Stimulated activated effector memory CD8-positive, alpha-beta T cell treated with anti-CD3 and anti-CD28 coated beads, Interleukin-12 subunit alpha, Interleukin-12 subunit beta, amount 100 ng/mL, for 72 hours (primary cell): ENCODE measurements at regions not wholly inside any gene's neighbourhood (a gene's known extent, or its start where the extent isn't known, plus 50 kb on each side); places are given as distances from the start of the nearest gene placed in this dataset.

Source experiments
- ATAC-seq: fragments of 150-1000 bp; cut with Tn5 transposase; 2 replicates; pipeline ENCODE4 v1.10.0; 2021
- DNase-seq, 2 donors: peaks; one replicate each; pipeline ENCODE4 v3.0.0; 2021 to 2022; ENCODE audit warnings: low spot score in 2 of 2
- H3K27ac Mint-ChIP-seq: one replicate; pipeline ENCODE4 v1.8.0; 2022; ENCODE audit warnings: mild to moderate bottlenecking, mixed read lengths
- H3K36me3 Mint-ChIP-seq: one replicate; pipeline ENCODE4 v1.8.0; 2022; ENCODE audit warnings: mild to moderate bottlenecking, mixed read lengths
- H3K4me1 Mint-ChIP-seq: one replicate; pipeline ENCODE4 v1.8.0; 2022; ENCODE audit warnings: mixed read lengths
- H3K4me3 Mint-ChIP-seq: one replicate; pipeline ENCODE4 v1.8.0; 2022; ENCODE audit warnings: mild to moderate bottlenecking, mixed read lengths
- H3K9me3 Mint-ChIP-seq: one replicate; pipeline ENCODE4 v1.8.0; 2022; ENCODE audit warnings: mixed read lengths

DNA sequence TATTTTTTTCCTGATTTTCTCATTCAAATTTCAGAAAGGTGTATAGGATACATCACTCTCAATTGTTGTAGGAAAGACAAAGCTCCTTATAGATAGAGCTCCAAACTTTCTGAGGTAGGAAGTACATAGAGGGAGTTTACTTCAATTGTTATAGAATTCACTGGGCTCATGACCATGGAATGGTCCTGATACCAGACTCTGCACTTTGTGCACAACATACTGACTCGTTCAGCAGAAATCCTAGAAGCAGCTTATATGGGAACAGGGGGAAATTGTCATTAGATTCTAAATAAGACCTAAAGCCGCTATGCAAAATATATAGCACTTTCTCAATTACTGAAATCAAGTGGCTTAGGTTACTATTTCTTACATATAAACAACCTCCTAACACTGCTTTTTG is 240.5 kb upstream of the TUSC1 start:
- no peaks in the 10 kb centered on the region for H3K36me3 Mint-ChIP-seq
- no peak for DNase-seq
- H3K9me3 Mint-ChIP-seq: peaks cover 16% of the 10 kb centered on the region
- no peak for ATAC-seq
- H3K27ac Mint-ChIP-seq: no peak overlapping the region
- no peak overlapping the region for H3K4me3 Mint-ChIP-seq
- H3K4me1 Mint-ChIP-seq: no peaks in the 10 kb centered on the region

DNA sequence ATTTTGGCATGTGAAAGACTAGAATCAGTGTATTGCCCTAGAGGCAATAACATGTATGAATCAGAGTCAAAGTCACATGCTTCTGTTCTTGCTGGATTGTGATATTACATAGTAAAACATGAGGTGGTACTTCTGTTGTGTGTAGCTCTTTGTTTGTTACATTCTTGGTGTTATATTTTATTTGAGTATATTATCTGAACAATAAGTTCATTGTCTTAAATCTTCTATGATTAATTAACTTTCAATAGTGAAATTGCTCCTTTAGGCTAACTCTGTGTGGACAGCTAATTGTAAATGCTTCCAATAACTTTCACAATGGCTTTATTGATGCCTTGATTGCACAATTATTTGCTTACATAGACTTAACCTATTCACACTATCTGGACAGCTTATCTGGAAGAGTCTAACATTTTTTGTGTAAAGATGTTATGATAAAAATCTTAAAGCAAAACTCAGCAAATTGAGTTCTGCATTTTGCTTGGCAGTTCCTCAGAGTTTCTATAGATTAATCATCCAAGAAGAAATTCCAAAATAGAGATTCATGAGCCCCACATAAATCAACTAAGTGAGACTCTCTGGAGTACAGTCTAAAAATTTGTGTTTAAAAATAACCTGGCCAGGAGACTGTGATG is 239.6 kb upstream of the TUSC1 start:
- no peak for DNase-seq
- no peaks in the 10 kb centered on the region for H3K4me1 Mint-ChIP-seq
- no peak for ATAC-seq
- no peaks in the 10 kb centered on the region for H3K36me3 Mint-ChIP-seq
- no peak overlapping the region for H3K4me3 Mint-ChIP-seq
- H3K27ac Mint-ChIP-seq: no peak overlapping the region
- peaks cover 11% of the 10 kb centered on the region for H3K9me3 Mint-ChIP-seq

DNA sequence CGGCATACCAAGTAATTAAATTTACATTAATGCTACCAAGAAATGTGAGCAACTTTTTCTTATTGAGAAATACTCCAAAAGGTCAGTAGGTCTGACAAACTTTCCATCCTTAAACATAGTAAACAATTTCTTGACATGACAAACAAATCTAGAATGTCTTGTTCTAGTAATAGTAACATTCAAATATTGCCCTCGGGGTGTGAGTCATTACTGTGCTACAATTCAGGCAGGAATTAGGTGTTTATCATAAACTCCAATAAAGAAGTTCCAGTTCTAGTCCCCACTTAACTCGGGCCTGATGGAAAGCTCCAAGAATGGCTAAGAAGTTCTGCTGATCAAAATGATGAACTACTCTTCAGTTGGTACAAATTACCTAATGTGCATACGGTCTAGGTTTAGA is 235.6 kb upstream of the TUSC1 start:
- DNase-seq (no peak), ATAC-seq (no peak)
- Mint-ChIP-seq H3K27ac (no peak overlapping the region), H3K4me3 (no peak overlapping the region), H3K9me3 (peaks cover 17% of the 10 kb centered on the region), H3K36me3 (no peaks in the 10 kb centered on the region), H3K4me1 (no peaks in the 10 kb centered on the region)

DNA sequence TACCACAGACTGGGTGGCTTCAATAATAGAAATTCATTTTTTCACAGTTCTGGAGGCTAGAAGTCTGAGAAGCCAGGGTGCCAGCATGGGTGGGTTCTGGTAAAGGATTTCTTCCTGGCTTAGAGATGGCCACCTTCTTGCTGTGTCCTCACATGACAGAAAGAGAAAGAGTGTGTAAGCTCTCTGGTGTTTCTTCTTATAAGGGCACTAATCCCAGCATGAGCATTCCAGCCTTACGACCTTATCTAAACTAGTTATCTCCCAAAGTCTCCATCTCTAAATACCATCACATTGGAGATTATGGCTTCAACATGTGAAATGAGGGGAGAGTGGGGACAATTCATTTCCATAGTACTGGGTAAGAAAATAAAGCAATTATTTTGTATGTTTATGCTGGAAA is 226.5 kb upstream of the TUSC1 start:
- H3K36me3 Mint-ChIP-seq: no peaks in the 10 kb centered on the region
- no peak overlapping the region for H3K4me3 Mint-ChIP-seq
- H3K4me1 Mint-ChIP-seq: no peaks in the 10 kb centered on the region
- no peak overlapping the region for H3K27ac Mint-ChIP-seq
- ATAC-seq: no peak
- no peak for DNase-seq
- peaks cover 42% of the 10 kb centered on the region for H3K9me3 Mint-ChIP-seq

DNA sequence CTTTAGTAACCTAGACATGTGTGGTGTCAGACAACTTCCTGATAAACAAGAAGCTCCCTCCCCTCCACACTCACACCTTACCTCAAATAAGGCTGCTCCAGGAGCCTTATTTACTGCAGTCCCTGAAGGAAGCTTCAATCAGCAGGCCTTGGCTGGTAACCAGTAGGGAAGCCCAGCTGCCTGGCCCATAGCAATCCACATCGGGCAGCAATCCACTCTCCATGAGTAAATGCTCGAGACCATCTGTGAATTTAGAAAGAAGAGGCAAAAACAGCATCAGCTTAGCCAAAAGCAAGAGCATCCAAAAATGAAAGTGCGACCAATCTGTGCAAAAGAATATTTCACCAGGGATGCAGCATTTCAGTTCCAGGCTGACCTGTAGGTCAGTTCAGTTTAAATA is 213.3 kb upstream of the TUSC1 start:
- DNase-seq (no peak), ATAC-seq (no peak)
- Mint-ChIP-seq H3K36me3 (no peaks in the 10 kb centered on the region), H3K4me3 (no peak overlapping the region), H3K4me1 (no peaks in the 10 kb centered on the region), H3K27ac (no peak overlapping the region), H3K9me3 (peaks cover 22% of the 10 kb centered on the region)

DNA sequence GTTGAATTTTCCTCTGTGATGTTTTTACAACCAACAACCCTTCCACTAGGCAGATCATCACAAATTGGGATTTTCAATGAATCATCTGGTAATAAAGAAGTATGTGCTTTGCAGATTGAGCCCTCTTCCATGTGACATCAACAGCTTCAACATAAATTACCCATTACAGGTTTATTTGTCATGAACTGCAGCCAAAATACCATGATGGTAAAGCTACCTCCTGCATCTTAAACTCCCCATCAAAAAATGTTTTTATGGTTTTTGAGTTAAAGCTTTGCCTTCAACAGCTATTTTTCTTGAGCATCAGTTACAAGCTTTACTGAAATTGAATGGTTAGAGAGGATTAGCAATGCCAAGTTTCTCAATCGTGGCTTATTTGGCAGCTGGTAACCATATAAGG is 211.4 kb upstream of the TUSC1 start:
- ATAC-seq (no peak), DNase-seq (no peak)
- no peak overlapping the region for H3K27ac Mint-ChIP-seq
- H3K4me1 Mint-ChIP-seq: no peaks in the 10 kb centered on the region
- H3K4me3 Mint-ChIP-seq: no peak overlapping the region
- H3K9me3 Mint-ChIP-seq: peaks cover 16% of the 10 kb centered on the region
- H3K36me3 Mint-ChIP-seq: no peaks in the 10 kb centered on the region

DNA sequence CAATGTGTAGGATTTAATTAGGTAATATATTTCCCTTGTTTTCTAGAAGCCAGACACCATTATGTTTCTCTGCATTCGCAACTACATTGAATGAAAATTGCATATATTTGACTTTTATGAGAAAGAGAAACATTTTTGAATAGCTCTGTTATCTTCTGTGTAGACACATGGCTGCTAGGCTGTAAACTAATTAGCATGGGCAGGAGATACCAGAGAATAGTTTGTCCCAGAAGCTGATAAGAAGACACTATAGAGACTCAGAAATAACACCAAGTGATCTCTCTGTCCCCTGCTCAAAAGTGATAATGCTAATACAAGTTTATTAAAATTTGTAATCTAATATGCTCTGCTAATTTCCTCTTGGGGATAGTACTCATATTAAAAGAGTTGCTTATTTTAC is 198.0 kb upstream of the TUSC1 start:
- no peak overlapping the region for H3K27ac Mint-ChIP-seq
- DNase-seq (no peak), ATAC-seq (no peak)
- no peaks in the 10 kb centered on the region for H3K36me3 Mint-ChIP-seq
- H3K4me1 Mint-ChIP-seq: no peaks in the 10 kb centered on the region
- peaks cover 16% of the 10 kb centered on the region for H3K9me3 Mint-ChIP-seq
- H3K4me3 Mint-ChIP-seq: no peak overlapping the region

DNA sequence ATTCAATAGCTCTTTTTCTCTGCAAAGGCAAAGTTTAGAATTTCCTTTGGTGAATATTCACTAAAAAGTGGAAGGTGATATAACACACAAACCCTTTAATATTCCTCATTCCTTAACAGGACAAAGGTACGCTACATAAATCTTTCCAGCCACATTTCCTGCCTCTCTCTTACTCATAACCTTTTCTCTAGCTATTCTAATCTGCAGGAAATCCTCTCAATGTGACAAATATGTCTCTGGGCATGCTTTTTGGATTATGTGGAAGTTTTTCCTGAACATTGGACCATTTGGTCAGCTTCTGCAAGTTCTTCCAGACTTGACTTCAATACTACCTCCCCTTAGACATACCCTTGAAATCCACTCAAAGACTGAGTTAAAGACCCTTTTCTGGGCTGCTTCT is 186.3 kb upstream of the TUSC1 start:
- Mint-ChIP-seq H3K9me3 (peaks cover 14% of the 10 kb centered on the region), H3K36me3 (no peaks in the 10 kb centered on the region), H3K27ac (no peak overlapping the region), H3K4me1 (no peaks in the 10 kb centered on the region), H3K4me3 (no peak overlapping the region)
- DNase-seq (no peak), ATAC-seq (no peak)

DNA sequence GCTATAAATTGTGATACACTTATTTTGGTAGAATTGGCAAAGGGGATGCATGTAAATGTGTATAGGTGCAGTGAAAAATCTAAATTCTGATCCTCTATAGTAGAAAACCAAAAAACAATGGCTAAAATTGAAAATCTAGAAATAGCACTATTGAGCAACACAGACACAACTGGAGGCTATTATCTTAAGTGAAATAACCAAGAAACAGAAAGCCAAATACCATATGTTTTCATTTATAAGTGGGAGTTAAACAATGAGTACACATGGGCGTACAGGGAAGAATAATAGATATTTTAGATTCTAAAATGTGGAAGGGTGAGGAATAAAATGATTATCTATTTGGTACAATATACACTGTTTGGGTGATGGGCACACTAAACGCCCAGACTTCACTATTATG is 183.2 kb upstream of the TUSC1 start:
- Mint-ChIP-seq H3K36me3 (no peaks in the 10 kb centered on the region), H3K4me1 (no peaks in the 10 kb centered on the region), H3K27ac (no peak overlapping the region), H3K4me3 (no peak overlapping the region), H3K9me3 (peaks cover 16% of the 10 kb centered on the region)
- ATAC-seq: no peak
- DNase-seq: no peak

DNA sequence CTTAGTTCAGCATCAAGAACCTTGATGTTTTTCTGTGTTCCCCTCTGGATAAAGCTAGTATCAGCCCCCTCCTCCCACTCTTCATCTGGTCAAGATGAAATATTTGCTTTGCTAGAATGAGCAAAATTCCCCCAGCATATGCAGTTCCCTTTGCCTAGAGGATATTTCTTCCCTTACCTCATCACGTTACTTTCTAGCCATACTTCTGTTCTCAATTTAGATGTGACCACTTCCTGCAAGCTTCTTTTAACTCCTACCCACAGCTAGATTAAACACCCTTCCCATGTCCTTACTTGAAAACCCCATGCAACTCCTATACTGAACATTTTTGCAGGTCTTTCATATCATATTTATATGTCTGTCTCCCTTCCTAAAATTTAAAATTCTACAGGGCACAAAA is 178.9 kb upstream of the TUSC1 start:
- Mint-ChIP-seq H3K4me3 (no peak overlapping the region), H3K27ac (no peak overlapping the region), H3K36me3 (no peaks in the 10 kb centered on the region), H3K4me1 (no peaks in the 10 kb centered on the region), H3K9me3 (peaks cover 13% of the 10 kb centered on the region)
- DNase-seq (no peak), ATAC-seq (no peak)

DNA sequence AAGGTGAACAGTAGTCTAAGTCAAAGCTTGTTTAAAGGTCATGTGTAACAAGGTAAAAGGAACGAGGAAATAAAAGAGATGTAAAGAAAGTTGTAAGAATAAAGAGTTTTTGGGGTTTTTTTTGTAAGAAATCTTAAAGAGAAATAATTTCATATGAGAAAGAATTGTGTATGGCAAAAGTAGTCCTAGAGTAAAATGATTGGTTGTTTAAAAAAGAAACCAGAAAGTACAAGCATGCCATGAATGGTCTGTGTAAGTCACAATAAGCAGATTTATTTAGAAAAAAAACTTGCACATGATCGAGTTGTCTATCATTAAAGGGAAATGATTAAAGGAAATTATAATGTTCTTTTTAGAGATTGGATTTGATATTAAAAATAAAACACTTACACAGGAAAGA is 172.6 kb upstream of the TUSC1 start:
- no peaks in the 10 kb centered on the region for H3K4me1 Mint-ChIP-seq
- H3K27ac Mint-ChIP-seq: no peak overlapping the region
- peaks cover 12% of the 10 kb centered on the region for H3K9me3 Mint-ChIP-seq
- no peak for DNase-seq
- H3K4me3 Mint-ChIP-seq: no peak overlapping the region
- no peaks in the 10 kb centered on the region for H3K36me3 Mint-ChIP-seq
- no peak for ATAC-seq

DNA sequence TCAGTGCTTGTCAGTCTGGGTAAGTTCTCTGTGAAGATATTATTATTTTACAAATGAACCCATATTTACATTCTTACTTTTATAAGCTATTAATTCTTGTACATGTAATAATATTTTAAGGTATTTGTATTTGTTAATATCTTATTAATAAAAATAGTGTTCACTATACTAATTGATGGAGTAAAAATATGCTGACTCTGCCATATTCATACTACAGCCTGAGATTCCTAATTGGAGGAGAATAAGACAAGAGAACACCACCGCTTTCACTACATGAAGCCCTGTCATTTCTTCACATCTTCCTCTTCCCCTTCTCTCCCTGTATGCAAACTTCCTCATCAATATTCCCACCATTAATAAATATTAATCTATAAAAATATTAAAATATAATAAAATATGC is 167.6 kb upstream of the TUSC1 start:
- no peaks in the 10 kb centered on the region for H3K36me3 Mint-ChIP-seq
- H3K4me1 Mint-ChIP-seq: no peaks in the 10 kb centered on the region
- H3K27ac Mint-ChIP-seq: no peak overlapping the region
- no peak overlapping the region for H3K4me3 Mint-ChIP-seq
- no peak for ATAC-seq
- H3K9me3 Mint-ChIP-seq: peaks cover 13% of the 10 kb centered on the region
- no peak for DNase-seq

DNA sequence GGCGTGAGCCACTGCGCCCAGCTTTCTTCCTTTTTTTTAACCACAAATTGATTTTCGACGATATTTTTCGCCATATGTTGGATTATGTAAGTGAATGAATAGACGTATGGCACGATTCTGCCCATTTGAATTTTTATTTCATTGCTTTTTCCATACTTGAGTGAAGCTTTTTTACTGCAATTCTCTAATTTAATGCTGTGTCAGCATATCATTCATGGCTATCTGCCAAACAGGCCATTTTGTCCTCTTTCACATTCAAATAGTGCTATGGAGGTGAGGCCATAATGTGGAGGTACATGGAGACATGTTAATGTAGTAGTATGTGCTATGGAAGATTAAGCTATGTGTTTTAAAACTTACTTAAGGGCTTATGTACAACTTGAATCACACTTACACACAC is 152.1 kb upstream of the TUSC1 start:
- no peaks in the 10 kb centered on the region for H3K4me1 Mint-ChIP-seq

DNA sequence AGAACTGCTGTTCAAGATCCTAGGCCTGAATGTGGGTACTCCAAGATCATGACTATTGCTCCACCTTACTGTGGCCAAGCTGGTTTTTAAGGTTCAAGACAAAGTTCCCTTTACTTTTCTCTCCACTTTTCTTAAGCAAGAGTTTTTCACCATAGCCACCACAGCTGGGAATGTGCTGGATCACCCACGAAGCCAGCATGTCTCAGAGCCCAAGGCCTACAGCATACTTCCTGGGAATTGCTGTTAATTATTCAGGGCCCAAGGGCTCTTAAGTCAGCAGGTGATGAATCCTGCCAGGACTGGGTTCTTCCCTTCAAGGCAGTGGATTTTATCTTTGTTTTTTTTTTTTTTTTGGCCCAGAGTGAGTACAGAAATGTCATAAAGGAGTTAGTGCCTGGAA is 149.4 kb upstream of the TUSC1 start:
- no peak for ATAC-seq
- H3K36me3 Mint-ChIP-seq: peaks cover 7% of the 10 kb centered on the region
- no peak overlapping the region for H3K27ac Mint-ChIP-seq
- DNase-seq: no peak
- peaks cover 47% of the 10 kb centered on the region for H3K9me3 Mint-ChIP-seq
- H3K4me3 Mint-ChIP-seq: no peak overlapping the region
- no peaks in the 10 kb centered on the region for H3K4me1 Mint-ChIP-seq

More for the DNA sequence above, 152.1 kb upstream of the TUSC1 start:
- no peak for ATAC-seq
- no peak for DNase-seq
- H3K4me3 Mint-ChIP-seq: no peak overlapping the region
- peaks cover 7% of the 10 kb centered on the region for H3K36me3 Mint-ChIP-seq
- H3K9me3 Mint-ChIP-seq: peaks cover 29% of the 10 kb centered on the region
- no peak overlapping the region for H3K27ac Mint-ChIP-seq

DNA sequence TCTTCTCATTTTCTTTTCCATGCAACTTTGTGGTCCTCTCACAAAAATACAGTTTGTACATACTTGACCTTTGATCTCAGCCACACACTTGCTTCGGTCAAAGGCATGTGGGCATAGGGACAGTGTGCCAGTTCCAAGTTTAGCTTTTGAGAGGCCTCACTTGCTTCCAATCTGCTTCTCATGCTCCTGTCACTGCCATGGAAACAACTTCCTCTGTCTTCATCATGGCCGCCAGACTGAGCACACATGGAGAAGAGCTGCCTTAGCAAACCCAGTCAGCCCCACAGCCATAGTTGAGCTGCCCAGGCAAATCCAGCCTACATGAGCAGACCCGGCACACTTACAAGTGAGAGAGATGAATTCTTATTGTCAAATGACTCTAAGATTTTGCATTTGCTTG is 138.2 kb upstream of the TUSC1 start:
- Mint-ChIP-seq H3K4me3 (no peak overlapping the region), H3K27ac (no peak overlapping the region), H3K36me3 (no peaks in the 10 kb centered on the region), H3K9me3 (peaks cover 13% of the 10 kb centered on the region), H3K4me1 (no peaks in the 10 kb centered on the region)
- ATAC-seq (no peak), DNase-seq (no peak)

DNA sequence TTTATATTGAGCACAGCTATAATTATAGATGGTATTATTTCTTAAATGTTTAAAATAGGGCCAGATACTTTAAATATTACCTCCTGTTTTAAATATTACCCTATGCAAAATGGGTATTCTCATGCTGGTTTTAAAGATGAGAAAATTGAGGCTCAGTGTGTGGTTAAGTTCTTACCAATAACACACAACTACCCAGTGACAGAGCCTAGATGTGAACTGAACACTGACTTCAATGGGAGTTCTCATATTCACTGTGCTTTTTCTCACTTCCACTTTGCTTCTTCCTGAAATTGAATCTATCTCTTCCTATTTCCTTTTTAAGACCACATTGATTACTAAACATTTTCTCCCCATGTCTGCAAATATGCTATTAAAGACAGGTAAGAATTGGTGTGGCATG is 135.8 kb upstream of the TUSC1 start:
- Mint-ChIP-seq H3K4me3 (no peak overlapping the region), H3K9me3 (peaks cover 6% of the 10 kb centered on the region), H3K4me1 (no peaks in the 10 kb centered on the region), H3K36me3 (no peaks in the 10 kb centered on the region), H3K27ac (no peak overlapping the region)
- ATAC-seq: no peak
- no peak for DNase-seq

DNA sequence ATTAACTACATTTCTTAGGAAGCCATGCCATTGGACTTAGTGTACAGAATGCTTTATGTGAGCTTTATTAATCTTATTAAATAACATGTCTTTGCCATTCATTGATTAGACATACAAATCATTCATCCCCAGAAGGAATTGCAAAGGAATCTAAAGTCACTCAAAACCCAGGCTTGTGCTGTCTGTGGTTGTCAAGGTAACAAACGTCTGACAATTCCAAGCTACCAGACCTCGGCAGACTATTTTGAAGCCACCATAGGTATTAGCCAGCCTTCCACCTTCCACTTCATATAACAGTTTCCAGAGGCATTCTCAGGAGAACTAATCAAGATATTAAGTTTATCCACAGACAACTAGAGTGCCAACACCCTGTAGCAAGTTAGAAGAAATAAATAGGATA is 135.2 kb upstream of the TUSC1 start:
- DNase-seq: no peak
- no peaks in the 10 kb centered on the region for H3K36me3 Mint-ChIP-seq
- H3K27ac Mint-ChIP-seq: no peak overlapping the region
- ATAC-seq: no peak
- H3K4me1 Mint-ChIP-seq: no peaks in the 10 kb centered on the region
- H3K9me3 Mint-ChIP-seq: peaks cover 6% of the 10 kb centered on the region
- no peak overlapping the region for H3K4me3 Mint-ChIP-seq
